ENCODE measurements at regions not wholly inside any gene's neighbourhood (a gene's known extent, or its start where the extent isn't known, plus 50 kb on each side); places are given as distances from the start of the nearest gene placed in this dataset.

DNA sequence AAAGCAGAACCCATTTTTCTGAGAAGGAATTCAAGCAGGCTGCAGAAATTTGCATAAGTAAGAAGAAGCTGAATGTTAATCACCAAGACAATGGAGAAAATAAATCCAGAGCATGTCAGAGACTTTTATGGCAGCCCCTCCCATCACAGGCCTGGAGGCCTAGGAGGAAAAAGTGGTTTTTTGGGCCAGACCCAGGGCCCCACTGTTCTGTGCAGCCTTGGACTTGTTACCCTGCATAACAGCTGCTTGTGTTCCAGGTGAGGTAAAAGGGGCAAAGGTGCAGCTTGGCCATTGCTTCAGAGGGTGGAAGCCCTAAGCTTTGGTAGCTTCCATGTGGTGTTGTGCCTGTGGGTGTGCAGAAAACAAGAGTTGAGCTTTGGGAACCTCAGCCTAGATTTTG is 1516.2 kb upstream of the PCDH10 start:
- Histone ChIP-seq H3K4me1 (ENCODE audit: control insufficient read depth in 5 of 5, insufficient read depth in 5 of 5, low read length in 5 of 5) (no peaks in the 10 kb centered on the region), H3K27me3 (ENCODE audit: control insufficient read depth in 3 of 3, insufficient read depth in 3 of 3, low read length in 2 of 3) (no peaks in the 10 kb centered on the region), H3K9ac (ENCODE audit: insufficient read depth in 1 of 2, low read length in 2 of 2) (no peak overlapping the region), H3K4me3 (no peak overlapping the region), H3K9me3 (ENCODE audit: control insufficient read depth in 4 of 4, insufficient read depth in 3 of 4, low read length in 3 of 4) (peaks cover 0 to 7% (median 4%) of the 10 kb centered on the region in 4 donors), H3K36me3 (ENCODE audit: control insufficient read depth in 4 of 4, insufficient read depth in 4 of 4, low read length in 4 of 4) (no peaks in the 10 kb centered on the region), H3K27ac (ENCODE audit: low read depth in 1 of 2, low read length in 1 of 2) (no peak overlapping the region)
- ATAC-seq (ENCODE audit: insufficient read depth, low FRiP score) = no peak
- no peak for DNase-seq
- TF ChIP-seq, protein P1, sequence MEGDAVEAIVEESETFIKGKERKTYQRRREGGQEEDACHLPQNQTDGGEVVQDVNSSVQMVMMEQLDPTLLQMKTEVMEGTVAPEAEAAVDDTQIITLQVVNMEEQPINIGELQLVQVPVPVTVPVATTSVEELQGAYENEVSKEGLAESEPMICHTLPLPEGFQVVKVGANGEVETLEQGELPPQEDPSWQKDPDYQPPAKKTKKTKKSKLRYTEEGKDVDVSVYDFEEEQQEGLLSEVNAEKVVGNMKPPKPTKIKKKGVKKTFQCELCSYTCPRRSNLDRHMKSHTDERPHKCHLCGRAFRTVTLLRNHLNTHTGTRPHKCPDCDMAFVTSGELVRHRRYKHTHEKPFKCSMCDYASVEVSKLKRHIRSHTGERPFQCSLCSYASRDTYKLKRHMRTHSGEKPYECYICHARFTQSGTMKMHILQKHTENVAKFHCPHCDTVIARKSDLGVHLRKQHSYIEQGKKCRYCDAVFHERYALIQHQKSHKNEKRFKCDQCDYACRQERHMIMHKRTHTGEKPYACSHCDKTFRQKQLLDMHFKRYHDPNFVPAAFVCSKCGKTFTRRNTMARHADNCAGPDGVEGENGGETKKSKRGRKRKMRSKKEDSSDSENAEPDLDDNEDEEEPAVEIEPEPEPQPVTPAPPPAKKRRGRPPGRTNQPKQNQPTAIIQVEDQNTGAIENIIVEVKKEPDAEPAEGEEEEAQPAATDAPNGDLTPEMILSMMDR (IDR thresholded peaks at IDR 0.05; ENCODE audit: control extremely low read depth, extremely low read depth) = no peak

GRCh38 chr4:131635191-131635590 is 1513.9 kb upstream of the PCDH10 start:
- no peaks in the 10 kb centered on the region for H3K36me3 ChIP-seq (ENCODE audit: control insufficient read depth in 4 of 4, insufficient read depth in 4 of 4, low read length in 4 of 4)
- DNase-seq = no peak
- TF ChIP-seq, protein P1 (IDR thresholded peaks at IDR 0.05; ENCODE audit: control extremely low read depth, extremely low read depth) = no peak
- no peak overlapping the region for H3K27ac ChIP-seq (ENCODE audit: low read depth in 1 of 2, low read length in 1 of 2)
- H3K27me3 ChIP-seq (ENCODE audit: control insufficient read depth in 3 of 3, insufficient read depth in 3 of 3, low read length in 2 of 3) = no peaks in the 10 kb centered on the region
- ATAC-seq (ENCODE audit: insufficient read depth, low FRiP score) = no peak
- H3K4me1 ChIP-seq (ENCODE audit: control insufficient read depth in 5 of 5, insufficient read depth in 5 of 5, low read length in 5 of 5) = no peaks in the 10 kb centered on the region
- H3K9ac ChIP-seq (ENCODE audit: insufficient read depth in 1 of 2, low read length in 2 of 2) = no peak overlapping the region
- H3K4me3 ChIP-seq = no peak overlapping the region
- peaks cover 0 to 7% (median 4%) of the 10 kb centered on the region in 4 donors for H3K9me3 ChIP-seq (ENCODE audit: control insufficient read depth in 4 of 4, insufficient read depth in 3 of 4, low read length in 3 of 4)

- TF ChIP-seq, protein P1 (IDR thresholded peaks at IDR 0.05; ENCODE audit: control extremely low read depth, extremely low read depth) = no peak
- no peak overlapping the region for H3K9ac ChIP-seq (ENCODE audit: insufficient read depth in 1 of 2, low read length in 2 of 2)
- ATAC-seq (ENCODE audit: insufficient read depth, low FRiP score) (no peak), DNase-seq (no peak)
- H3K9me3 ChIP-seq (ENCODE audit: control insufficient read depth in 4 of 4, insufficient read depth in 3 of 4, low read length in 3 of 4) = peaks cover 0 to 4% (median 1%) of the 10 kb centered on the region in 4 donors
- 86 to 92% methylated on average over 2 of the region's 2 CpGs for WGBS, 2 donors
- no peaks in the 10 kb centered on the region for H3K27me3 ChIP-seq (ENCODE audit: control insufficient read depth in 3 of 3, insufficient read depth in 3 of 3, low read length in 2 of 3)
- H3K36me3 ChIP-seq (ENCODE audit: control insufficient read depth in 4 of 4, insufficient read depth in 4 of 4, low read length in 4 of 4) = no peaks in the 10 kb centered on the region
- no peak overlapping the region for H3K27ac ChIP-seq (ENCODE audit: low read depth in 1 of 2, low read length in 1 of 2)
- no peak overlapping the region for H3K4me3 ChIP-seq
- no peaks in the 10 kb centered on the region for H3K4me1 ChIP-seq (ENCODE audit: control insufficient read depth in 5 of 5, insufficient read depth in 5 of 5, low read length in 5 of 5)
Observed at GRCh38 chr4:131638781-131639180, 1510.3 kb upstream of the PCDH10 start.

- Histone ChIP-seq H3K27me3 (ENCODE audit: control insufficient read depth in 3 of 3, insufficient read depth in 3 of 3, low read length in 2 of 3) (no peaks in the 10 kb centered on the region), H3K9me3 (ENCODE audit: control insufficient read depth in 4 of 4, insufficient read depth in 3 of 4, low read length in 3 of 4) (no peaks in the 10 kb centered on the region), H3K9ac (ENCODE audit: insufficient read depth in 1 of 2, low read length in 2 of 2) (no peak overlapping the region), H3K36me3 (ENCODE audit: control insufficient read depth in 4 of 4, insufficient read depth in 4 of 4, low read length in 4 of 4) (no peaks in the 10 kb centered on the region), H3K4me1 (ENCODE audit: control insufficient read depth in 5 of 5, insufficient read depth in 5 of 5, low read length in 5 of 5) (no peaks in the 10 kb centered on the region), H3K27ac (ENCODE audit: low read depth in 1 of 2, low read length in 1 of 2) (no peak overlapping the region), H3K4me3 (no peak overlapping the region)
- 46 to 69% methylated on average over 1 of the region's 1 CpG for WGBS, 2 donors
- TF ChIP-seq, protein P1 (IDR thresholded peaks at IDR 0.05; ENCODE audit: control extremely low read depth, extremely low read depth) = no peak
- peak in 1 of 3 donors; percentile 0 for DNase-seq
- ATAC-seq (ENCODE audit: insufficient read depth, low FRiP score) = no peak
Observed at GRCh38 chr4:131644619-131645018, 1504.5 kb upstream of the PCDH10 start.

Data from lung (tissue), 11 donors.